Esophagus mucosa (tissue), 1 donor: ENCODE measurements at regions not wholly inside any gene's neighbourhood (a gene's known extent, or its start where the extent isn't known, plus 50 kb on each side); places are given as distances from the start of the nearest gene placed in this dataset.
"Not testable (repeated sequence)": the region's sequence is repeated elsewhere in the genome, so short reads cannot be mapped to it uniquely, and the experiment has no call there.

Source experiments
- ATAC-seq: fragments of 200-7000 bp; cut with Tn5 transposase; one replicate; pipeline ENCODE4 v1.9.1; 2020
- donor health status: DM: yes; HTN: yes; CAD: no.

DNA sequence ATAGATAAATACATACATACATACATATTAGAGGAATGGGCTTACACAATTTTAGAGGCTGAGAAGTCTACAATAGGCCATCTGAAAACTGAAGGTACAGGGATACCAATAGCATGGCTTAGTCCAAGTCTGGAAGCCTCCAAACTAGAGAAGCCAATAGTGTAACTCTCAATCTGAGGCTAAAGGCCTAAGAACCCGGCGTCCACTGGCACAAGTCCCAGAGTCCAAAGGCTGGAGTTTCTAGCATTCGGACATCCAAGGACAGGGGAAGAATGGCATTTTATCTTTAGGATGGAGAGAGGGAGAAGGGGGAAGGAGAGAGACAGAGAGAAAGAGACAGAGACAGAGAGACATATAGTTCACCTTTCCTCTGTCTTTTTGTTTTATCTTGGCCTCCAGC lies 63.7 kb upstream of the SYT4 start:
- ATAC-seq: no peak

DNA sequence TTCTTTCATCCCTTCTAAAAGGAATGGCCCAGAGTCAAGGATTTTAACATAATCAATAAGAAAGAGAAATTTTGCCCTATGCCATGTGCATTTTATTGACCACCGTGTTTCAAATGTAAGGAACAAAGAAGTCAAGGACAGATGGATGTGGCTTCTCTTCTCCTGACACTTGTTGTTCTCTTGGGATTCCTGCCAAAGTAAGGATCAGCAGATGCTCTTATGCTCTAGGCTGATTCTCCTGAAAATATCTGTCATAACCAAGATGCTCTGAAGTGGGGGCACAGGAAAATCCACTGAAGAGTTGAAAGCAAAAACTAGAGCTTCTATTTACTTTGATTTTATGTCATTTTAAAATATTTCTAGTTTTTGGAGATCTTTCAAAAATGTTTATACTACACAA lies 72.9 kb upstream of the SYT4 start:
- no peak for ATAC-seq

- ATAC-seq: no peak
These were observed 87.2 kb upstream of the SYT4 start for GRCh38 chr18:43364535-43364934.

DNA sequence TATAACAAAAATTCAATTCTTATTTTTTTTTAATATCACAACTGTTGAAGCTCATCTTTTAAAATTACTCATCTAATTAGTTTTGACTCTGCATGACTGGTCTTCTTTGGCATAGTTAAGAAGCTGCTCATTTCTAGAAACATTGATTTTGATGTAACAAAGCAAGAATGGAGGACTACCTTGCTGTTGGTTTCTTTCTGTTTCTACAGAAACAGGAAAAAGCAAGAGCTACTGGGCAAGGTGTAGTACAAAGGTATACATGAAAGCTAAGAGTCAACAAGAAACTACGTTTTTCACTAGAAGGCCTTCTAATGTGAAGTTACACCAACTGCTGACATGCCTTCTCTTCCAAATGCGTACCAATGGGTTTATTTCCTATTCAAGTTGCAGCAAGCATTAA lies 90.6 kb upstream of the SYT4 start:
- ATAC-seq: no peak

DNA sequence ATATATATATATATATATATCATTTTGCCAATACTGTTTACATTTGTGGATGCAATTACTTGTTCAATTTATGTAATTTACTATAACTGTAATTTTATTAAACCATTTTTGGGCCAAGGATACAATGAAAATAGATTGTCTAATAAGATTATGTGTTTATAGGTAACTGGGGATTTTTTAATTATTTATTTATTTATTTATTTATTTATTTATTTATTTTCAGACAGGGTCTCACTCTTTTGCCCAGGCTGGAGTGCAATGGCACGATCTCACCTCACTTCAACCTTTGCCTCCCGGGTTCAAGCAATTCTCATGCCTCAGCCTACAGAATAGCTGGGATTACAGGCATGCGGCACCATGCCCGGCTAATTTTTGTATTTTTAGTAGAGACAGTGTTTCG lies 92.0 kb upstream of the SYT4 start:
- ATAC-seq: not testable (repeated sequence)

GRCh38 chr18:43372773-43373172 lies 95.5 kb upstream of the SYT4 start:
- ATAC-seq: no peak

- ATAC-seq: no peak
These were observed 102.9 kb upstream of the SYT4 start for GRCh38 chr18:43380104-43380672.

DNA sequence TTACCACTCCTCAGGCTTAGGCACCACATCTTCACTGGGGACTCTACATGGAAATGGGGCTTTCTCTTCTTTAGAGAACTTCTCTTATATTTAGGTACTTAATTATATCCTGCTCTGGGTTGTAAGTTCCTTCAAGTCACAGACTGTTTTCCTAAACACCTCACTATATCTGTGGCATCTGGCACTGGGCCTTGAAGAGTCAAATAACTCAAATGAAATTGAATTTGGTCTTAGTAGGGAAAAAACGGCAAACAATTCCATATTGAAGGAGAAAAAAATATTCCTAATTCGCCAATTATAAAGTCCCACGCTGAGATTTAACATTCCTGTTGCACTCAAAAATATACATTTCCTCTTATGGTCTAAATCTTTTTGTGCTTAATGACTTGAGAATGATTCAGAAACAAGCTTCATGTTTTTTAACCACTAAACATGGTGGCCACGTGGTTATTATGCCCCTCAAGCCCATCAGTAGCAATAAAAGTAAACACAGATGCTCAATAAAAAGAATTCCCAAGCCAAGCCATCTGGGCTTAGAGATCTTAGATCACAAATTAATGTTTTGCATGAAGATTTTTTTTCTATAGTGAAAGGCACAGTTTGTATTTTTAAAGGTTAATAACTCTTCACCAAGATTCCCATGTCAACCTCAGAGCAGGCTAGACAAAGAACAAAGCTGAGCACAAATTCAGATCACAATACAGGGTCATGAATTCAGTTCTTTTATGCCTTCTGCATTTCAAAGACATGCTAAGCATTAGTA lies 105.5 kb upstream of the SYT4 start:
- no peak for ATAC-seq

DNA sequence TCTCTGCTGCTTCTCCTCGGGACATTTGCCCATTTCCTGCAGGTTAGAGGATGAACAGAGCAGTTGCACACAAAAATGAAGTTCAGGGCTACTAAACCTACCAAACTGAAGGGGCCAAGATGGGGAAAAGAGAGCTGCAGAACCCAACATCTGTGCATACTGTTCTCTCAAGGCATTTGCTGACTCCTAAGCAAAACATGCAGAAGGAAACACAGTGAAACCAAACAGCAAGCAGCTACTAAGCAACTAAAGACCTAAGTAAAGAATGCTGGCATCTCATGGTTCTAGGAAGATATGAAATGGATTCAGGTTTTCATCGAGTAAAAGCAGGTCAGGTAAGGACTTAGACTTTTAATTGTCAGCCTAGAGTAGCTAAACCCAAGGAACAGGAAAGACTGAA lies 111.9 kb upstream of the SYT4 start:
- ATAC-seq: no peak

- no peak for ATAC-seq
These were observed 114.9 kb upstream of the SYT4 start for GRCh38 chr18:43392168-43392567.

DNA sequence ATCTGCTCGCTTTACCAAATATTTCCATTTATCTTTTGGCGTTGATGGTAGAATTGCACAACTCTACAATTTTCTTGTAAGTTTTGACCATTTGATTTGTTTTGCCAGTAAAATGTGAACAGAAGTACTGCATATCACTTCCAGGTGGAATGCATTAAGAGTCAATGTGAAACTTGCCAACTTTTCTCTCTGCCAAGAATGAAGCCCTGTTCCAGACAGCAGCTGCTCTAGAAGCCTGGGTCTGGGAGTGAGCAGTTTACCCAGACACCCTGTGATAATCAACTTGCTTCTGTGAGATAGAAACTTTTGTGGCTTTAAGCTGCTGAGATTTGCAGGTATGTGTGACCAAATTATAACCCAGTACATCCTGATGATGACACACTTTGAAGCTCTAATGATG lies 115.9 kb upstream of the SYT4 start:
- no peak for ATAC-seq

GRCh38 chr18:43396266-43396665 lies 119.0 kb upstream of the SYT4 start:
- no peak for ATAC-seq

- no peak for ATAC-seq
These were observed 121.3 kb upstream of the SYT4 start for GRCh38 chr18:43398601-43399000.

GRCh38 chr18:43405097-43405496 lies 127.8 kb upstream of the SYT4 start:
- ATAC-seq: no peak

DNA sequence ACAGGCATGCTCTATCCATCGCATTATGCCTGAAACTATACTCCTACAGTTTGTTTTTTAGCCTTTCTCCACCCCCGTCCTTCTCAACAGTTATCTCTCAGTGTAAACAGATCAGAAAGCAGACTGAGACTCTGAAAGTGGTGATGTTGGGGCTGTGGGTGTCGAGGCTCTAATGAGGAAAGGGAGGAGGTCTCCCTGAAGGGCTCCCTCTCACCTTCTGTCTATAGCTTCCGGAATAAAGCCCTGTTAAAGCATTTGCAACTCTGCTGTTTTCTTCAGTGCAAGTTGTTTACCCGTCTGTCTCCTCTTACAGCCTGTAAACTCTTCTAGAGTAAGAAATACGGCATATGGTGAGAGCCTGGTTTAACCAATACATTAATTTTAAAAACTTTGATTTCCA lies 136.7 kb upstream of the SYT4 start:
- ATAC-seq: no peak

DNA sequence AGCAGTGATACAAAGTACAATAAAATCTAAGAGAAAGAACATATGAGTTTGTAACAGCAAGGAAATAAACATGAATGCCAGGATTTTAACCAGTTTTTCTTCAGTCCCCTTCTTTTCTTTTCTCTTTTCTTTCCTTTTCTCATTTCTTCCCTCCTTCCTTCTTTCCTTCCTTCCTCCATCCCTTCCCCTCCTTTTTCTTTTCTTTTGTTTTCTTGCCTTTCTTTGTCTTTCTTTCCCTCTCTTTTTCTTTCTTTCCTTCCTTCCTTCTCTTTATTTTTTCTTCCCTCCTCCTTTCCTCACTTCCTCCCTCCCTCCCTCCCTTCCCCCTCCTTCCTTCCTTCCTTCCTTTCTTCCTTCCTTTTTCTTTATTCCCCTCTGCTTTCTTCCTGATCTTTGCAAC lies 142.8 kb upstream of the SYT4 start:
- ATAC-seq: no peak

DNA sequence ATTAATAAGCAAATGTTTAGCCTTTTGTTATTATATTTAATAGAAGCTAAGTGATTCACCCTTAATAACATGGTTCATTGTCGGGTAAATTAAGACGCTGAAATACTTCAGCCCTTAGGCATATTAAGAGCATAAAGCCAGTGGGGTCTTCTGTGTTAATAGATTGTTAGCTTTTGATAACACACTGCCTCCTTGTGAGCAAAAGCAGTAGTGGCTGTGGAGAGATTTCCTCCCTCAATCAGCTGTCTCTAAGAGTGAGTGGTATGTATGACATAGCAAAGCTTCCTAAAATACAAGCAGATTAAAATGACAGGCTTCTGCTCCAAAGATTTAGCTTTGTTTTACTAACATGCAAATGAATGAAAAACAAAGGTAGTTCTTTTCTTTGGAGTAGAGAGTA lies 143.7 kb upstream of the SYT4 start:
- ATAC-seq: no peak

- no peak for ATAC-seq
These were observed 145.2 kb upstream of the SYT4 start for GRCh38 chr18:43422518-43422917.

GRCh38 chr18:43435851-43436250 lies 158.6 kb upstream of the SYT4 start:
- ATAC-seq: no peak

GRCh38 chr18:43442131-43442530 lies 164.8 kb upstream of the SYT4 start:
- ATAC-seq: no peak

DNA sequence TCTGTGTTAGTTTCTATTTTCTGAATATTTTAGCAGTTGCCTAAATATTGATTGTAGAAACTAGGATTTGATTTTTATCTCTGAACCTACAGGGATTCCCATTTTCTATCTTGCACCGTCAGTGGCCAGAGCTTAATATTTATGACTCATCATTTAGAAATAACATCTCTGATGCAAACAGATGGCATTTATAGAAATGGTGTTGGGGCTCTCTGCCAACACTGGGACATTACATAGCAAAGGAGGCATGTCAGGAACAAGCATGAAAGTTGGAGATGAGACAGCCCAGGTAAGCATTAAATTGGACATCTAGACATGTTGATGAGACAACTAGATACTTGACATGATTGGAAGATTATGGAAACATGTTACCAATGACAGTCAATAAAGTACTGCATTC lies 165.3 kb upstream of the SYT4 start:
- ATAC-seq: no peak

GRCh38 chr18:43465483-43465882 lies 188.2 kb upstream of the SYT4 start:
- ATAC-seq: no peak

DNA sequence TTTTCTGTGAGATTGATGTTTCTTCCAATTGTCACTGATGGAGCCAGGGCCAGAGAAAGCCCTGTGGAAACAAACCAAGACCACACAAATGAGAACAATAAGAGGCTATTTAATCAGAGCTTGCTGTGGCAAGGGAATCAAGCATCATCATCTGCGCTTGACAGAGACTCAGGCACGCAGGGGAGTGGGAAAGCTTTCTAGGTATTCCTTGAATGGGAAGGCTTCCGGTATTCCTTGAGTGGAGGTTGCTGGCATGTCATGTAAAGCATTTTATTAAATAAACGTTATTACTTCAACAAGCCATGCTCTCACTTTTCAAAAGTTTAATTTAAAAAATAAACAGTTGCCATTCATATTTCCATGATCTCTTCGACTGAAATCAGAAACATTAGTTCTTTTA lies 194.6 kb upstream of the SYT4 start:
- no peak for ATAC-seq

DNA sequence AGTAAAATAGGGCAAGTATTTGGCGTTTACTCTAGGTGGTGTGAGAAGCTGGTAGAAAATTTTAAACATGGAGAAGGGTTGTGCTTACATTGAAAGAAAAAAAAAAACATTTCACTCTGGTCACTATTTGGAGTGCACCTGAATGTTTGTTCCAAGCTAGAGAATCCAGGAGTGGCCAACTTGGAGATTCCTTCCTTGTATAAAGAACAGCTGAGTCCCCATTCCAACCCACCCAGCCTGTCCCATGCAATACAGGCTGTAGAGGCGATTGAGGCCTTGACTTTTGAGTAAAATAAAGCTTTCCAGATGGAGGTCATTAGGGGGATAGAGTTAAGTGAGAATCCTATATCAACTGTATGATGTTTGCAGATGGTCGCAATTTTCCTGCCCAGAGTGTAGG lies 203.8 kb upstream of the SYT4 start:
- ATAC-seq: no peak

DNA sequence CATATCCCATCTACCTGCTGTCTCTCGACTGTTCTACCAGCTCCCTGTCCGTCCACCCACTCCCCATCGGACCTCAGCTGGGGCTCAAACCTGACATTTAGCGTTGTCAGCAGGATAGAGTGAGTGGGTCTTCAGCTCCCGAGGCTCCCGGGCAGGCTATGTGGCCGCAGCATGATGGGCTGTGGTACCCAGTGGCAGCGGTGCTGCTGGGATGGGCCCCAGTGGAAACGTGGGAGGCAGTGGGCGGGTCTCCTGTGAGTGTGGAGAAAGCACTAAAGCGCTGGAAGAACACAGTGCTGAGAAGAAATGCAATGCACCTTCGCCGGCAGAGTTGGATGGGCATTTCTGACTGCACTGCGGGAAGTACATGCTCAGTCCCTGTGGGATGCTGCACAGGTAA lies 204.8 kb upstream of the SYT4 start:
- ATAC-seq: no peak
